NT2/D1 (cell line): ENCODE measurements at regions not wholly inside any gene's neighbourhood (a gene's known extent, or its start where the extent isn't known, plus 50 kb on each side); places are given as distances from the start of the nearest gene placed in this dataset.

Source experiments
- SUZ12 ChIP-seq: IDR thresholded peaks from 2 replicates; pipeline ENCODE4 v1.6.1; 2011; ENCODE audit not compliant: insufficient read length, insufficient read depth; ENCODE audit errors: extremely low read depth
- YY1 ChIP-seq: IDR thresholded peaks from 2 replicates; pipeline ENCODE4 v1.6.1; 2011; ENCODE audit not compliant: insufficient read length, insufficient read depth
- ZNF274 ChIP-seq: IDR thresholded peaks from 2 replicates; pipeline ENCODE4 v1.6.1; 2011; ENCODE audit warnings: mild to moderate bottlenecking, low read depth, low read length

GRCh38 chr4:64774626-64775025 lies 365.4 kb upstream of the TECRL start:
- TF ChIP-seq ZNF274 (no peak), YY1 (no peak), SUZ12 (no peak)
